GM12872 (cell line): ENCODE measurements at regions not wholly inside any gene's neighbourhood (a gene's known extent, or its start where the extent isn't known, plus 50 kb on each side); places are given as distances from the start of the nearest gene placed in this dataset.

Experiments
- CTCF ChIP-seq: IDR thresholded peaks from 3 replicates; pipeline ENCODE4 v1.5.1; 2011; ENCODE audit warnings: low read depth, mild to moderate bottlenecking, low read length, moderate library complexity; ENCODE audit not compliant: insufficient read depth

GRCh38 chr21:31536138-31536537 is 123.4 kb upstream of the SOD1 start:
- no peak for TF ChIP-seq CTCF

- no peak for TF ChIP-seq CTCF
These were observed 127.5 kb upstream of the SOD1 start for GRCh38 chr21:31531967-31532366.

GRCh38 chr21:31530897-31531705 is 128.4 kb upstream of the SOD1 start:
- TF ChIP-seq CTCF = no peak

- TF ChIP-seq CTCF = no peak
These were observed 129.1 kb upstream of the SOD1 start for GRCh38 chr21:31530364-31530763.

GRCh38 chr21:31529406-31529805 is 130.1 kb upstream of the SOD1 start:
- TF ChIP-seq CTCF = no peak

GRCh38 chr21:31526040-31526439 is 133.5 kb upstream of the SOD1 start:
- TF ChIP-seq CTCF = no peak

GRCh38 chr21:31524140-31524539 is 135.4 kb upstream of the SOD1 start:
- no peak for TF ChIP-seq CTCF

- no peak for TF ChIP-seq CTCF
These were observed 138.0 kb upstream of the SOD1 start for GRCh38 chr21:31521515-31521914.
